Activated naive CD8-positive, alpha-beta T cell treated with anti-CD3 and anti-CD28 coated beads, Interleukin-2, amount 10 ng/mL, durations not matched to agents 7 days and 5 days (primary cell): ENCODE measurements at regions not wholly inside any gene's neighbourhood (a gene's known extent, or its start where the extent isn't known, plus 50 kb on each side); places are given as distances from the start of the nearest gene placed in this dataset.

ENCODE experiments used
- ATAC-seq: fragments of 150-1000 bp; cut with Tn5 transposase; one replicate; pipeline ENCODE4 v1.10.0; 2021; ENCODE audit warnings: low read depth, moderate library complexity
- POLR2A ChIA-PET: fragments of 350-600 bp; sonication (Branson Sonifier 250); formaldehyde crosslinking; loops from one replicate; lab custom pipeline; 2021; ENCODE audit warnings: antibody characterized with exemption; lab: Charles Lee
- DNase-seq: peaks from one replicate; pipeline ENCODE4 v3.0.0; 2021
- H3K27ac Mint-ChIP-seq: one replicate; pipeline ENCODE4 v1.8.0; 2022; ENCODE audit warnings: mild to moderate bottlenecking, mixed read lengths
- H3K27me3 Mint-ChIP-seq: one replicate; pipeline ENCODE4 v1.8.0; 2022; ENCODE audit warnings: mild to moderate bottlenecking, moderate library complexity, mixed read lengths
- H3K36me3 Mint-ChIP-seq: one replicate; pipeline ENCODE4 v1.8.0; 2021; ENCODE audit warnings: mild to moderate bottlenecking, mixed read lengths
- H3K4me1 Mint-ChIP-seq: one replicate; pipeline ENCODE4 v1.8.0; 2021; ENCODE audit warnings: mixed read lengths
- H3K4me3 Mint-ChIP-seq: one replicate; pipeline ENCODE4 v1.8.0; 2022; ENCODE audit warnings: mild to moderate bottlenecking, moderate library complexity, mixed read lengths
- H3K9me3 Mint-ChIP-seq: one replicate; pipeline ENCODE4 v1.8.0; 2021; ENCODE audit warnings: mixed read lengths

- POLR2A ChIA-PET = no interaction called here
- ATAC-seq (no peak), DNase-seq (no peak)
- Mint-ChIP-seq H3K4me3 (no peak overlapping the region), H3K4me1 (no peaks in the 10 kb centered on the region), H3K9me3 (no peaks in the 10 kb centered on the region), H3K36me3 (no peaks in the 10 kb centered on the region), H3K27me3 (peaks cover 4% of the 10 kb centered on the region), H3K27ac (no peak overlapping the region)
Measured at GRCh38 chr1:55589671-55590297, 374.6 kb upstream of the USP24 start.

GRCh38 chr1:55588309-55588708 is 373.1 kb upstream of the USP24 start:
- H3K27ac Mint-ChIP-seq = no peak overlapping the region
- DNase-seq (no peak), ATAC-seq (no peak)
- H3K4me1 Mint-ChIP-seq = no peaks in the 10 kb centered on the region
- H3K4me3 Mint-ChIP-seq = no peak overlapping the region
- H3K27me3 Mint-ChIP-seq = peaks cover 5% of the 10 kb centered on the region
- H3K36me3 Mint-ChIP-seq = no peaks in the 10 kb centered on the region
- POLR2A ChIA-PET = no interaction called here
- H3K9me3 Mint-ChIP-seq = no peaks in the 10 kb centered on the region

- H3K4me3 Mint-ChIP-seq = no peak overlapping the region
- POLR2A ChIA-PET = no interaction called here
- no peak overlapping the region for H3K27ac Mint-ChIP-seq
- H3K27me3 Mint-ChIP-seq = peaks cover 7% of the 10 kb centered on the region
- no peaks in the 10 kb centered on the region for H3K36me3 Mint-ChIP-seq
- H3K9me3 Mint-ChIP-seq = no peaks in the 10 kb centered on the region
- no peaks in the 10 kb centered on the region for H3K4me1 Mint-ChIP-seq
- no peak for ATAC-seq
- DNase-seq = no peak
Measured at GRCh38 chr1:55586771-55587170, 371.6 kb upstream of the USP24 start.

GRCh38 chr1:55585402-55585792 is 370.2 kb upstream of the USP24 start:
- no peak for ATAC-seq
- no peak overlapping the region for H3K4me3 Mint-ChIP-seq
- H3K27ac Mint-ChIP-seq = no peak overlapping the region
- POLR2A ChIA-PET = no interaction called here
- H3K9me3 Mint-ChIP-seq = no peaks in the 10 kb centered on the region
- DNase-seq = no peak
- no peaks in the 10 kb centered on the region for H3K4me1 Mint-ChIP-seq
- H3K27me3 Mint-ChIP-seq = peaks cover 8% of the 10 kb centered on the region
- H3K36me3 Mint-ChIP-seq = no peaks in the 10 kb centered on the region

- Mint-ChIP-seq H3K4me3 (no peak overlapping the region), H3K4me1 (no peaks in the 10 kb centered on the region), H3K27me3 (peaks cover 8% of the 10 kb centered on the region), H3K9me3 (no peaks in the 10 kb centered on the region), H3K36me3 (no peaks in the 10 kb centered on the region), H3K27ac (no peak overlapping the region)
- no peak for ATAC-seq
- POLR2A ChIA-PET = no interaction called here
- DNase-seq = no peak
Measured at GRCh38 chr1:55584526-55585401, 369.6 kb upstream of the USP24 start.

GRCh38 chr1:55582084-55582483 is 366.9 kb upstream of the USP24 start:
- ATAC-seq (no peak), DNase-seq (no peak)
- POLR2A ChIA-PET = no interaction called here
- Mint-ChIP-seq H3K27me3 (peaks cover 10% of the 10 kb centered on the region), H3K36me3 (no peaks in the 10 kb centered on the region), H3K4me3 (no peak overlapping the region), H3K4me1 (no peaks in the 10 kb centered on the region), H3K27ac (no peak overlapping the region), H3K9me3 (no peaks in the 10 kb centered on the region)

GRCh38 chr1:55580845-55581332 is 365.7 kb upstream of the USP24 start:
- H3K4me3 Mint-ChIP-seq = no peak overlapping the region
- no peak for DNase-seq
- H3K4me1 Mint-ChIP-seq = no peaks in the 10 kb centered on the region
- H3K27me3 Mint-ChIP-seq = peaks cover 12% of the 10 kb centered on the region
- POLR2A ChIA-PET = no interaction called here
- no peak overlapping the region for H3K27ac Mint-ChIP-seq
- H3K36me3 Mint-ChIP-seq = no peaks in the 10 kb centered on the region
- ATAC-seq = no peak
- H3K9me3 Mint-ChIP-seq = no peaks in the 10 kb centered on the region

- Mint-ChIP-seq H3K4me1 (no peaks in the 10 kb centered on the region), H3K36me3 (no peaks in the 10 kb centered on the region), H3K27me3 (peaks cover 9% of the 10 kb centered on the region), H3K4me3 (no peak overlapping the region), H3K27ac (no peak overlapping the region), H3K9me3 (peaks cover 2% of the 10 kb centered on the region)
- no peak for DNase-seq
- ATAC-seq = no peak
- POLR2A ChIA-PET = no interaction called here
Measured at GRCh38 chr1:55579332-55580001, 364.3 kb upstream of the USP24 start.

GRCh38 chr1:55578646-55579045 is 363.5 kb upstream of the USP24 start:
- Mint-ChIP-seq H3K4me3 (no peak overlapping the region), H3K9me3 (peaks cover 2% of the 10 kb centered on the region), H3K27ac (no peak overlapping the region), H3K4me1 (no peaks in the 10 kb centered on the region), H3K27me3 (peaks cover 9% of the 10 kb centered on the region), H3K36me3 (no peaks in the 10 kb centered on the region)
- POLR2A ChIA-PET = no interaction called here
- DNase-seq (no peak), ATAC-seq (no peak)

GRCh38 chr1:55575571-55576279 is 360.6 kb upstream of the USP24 start:
- no peaks in the 10 kb centered on the region for H3K36me3 Mint-ChIP-seq
- H3K27ac Mint-ChIP-seq = no peak overlapping the region
- ATAC-seq (no peak), DNase-seq (no peak)
- peaks cover 2% of the 10 kb centered on the region for H3K9me3 Mint-ChIP-seq
- no peaks in the 10 kb centered on the region for H3K4me1 Mint-ChIP-seq
- POLR2A ChIA-PET = no interaction called here
- H3K27me3 Mint-ChIP-seq = peaks cover 6% of the 10 kb centered on the region
- no peak overlapping the region for H3K4me3 Mint-ChIP-seq

- ATAC-seq (no peak), DNase-seq (no peak)
- peaks cover 6% of the 10 kb centered on the region for H3K27me3 Mint-ChIP-seq
- no peaks in the 10 kb centered on the region for H3K36me3 Mint-ChIP-seq
- no peak overlapping the region for H3K27ac Mint-ChIP-seq
- POLR2A ChIA-PET = no interaction called here
- no peaks in the 10 kb centered on the region for H3K4me1 Mint-ChIP-seq
- no peak overlapping the region for H3K4me3 Mint-ChIP-seq
- peaks cover 2% of the 10 kb centered on the region for H3K9me3 Mint-ChIP-seq
Measured at GRCh38 chr1:55574691-55575225, 359.6 kb upstream of the USP24 start.

- Mint-ChIP-seq H3K36me3 (no peaks in the 10 kb centered on the region), H3K9me3 (peaks cover 2% of the 10 kb centered on the region), H3K27ac (no peak overlapping the region), H3K4me3 (no peak overlapping the region), H3K27me3 (peaks cover 4% of the 10 kb centered on the region), H3K4me1 (no peaks in the 10 kb centered on the region)
- no peak for DNase-seq
- ATAC-seq = no peak
- POLR2A ChIA-PET = no interaction called here
Measured at GRCh38 chr1:55572878-55573734, 357.9 kb upstream of the USP24 start.
